Calu3 (cell line): ENCODE measurements at regions not wholly inside any gene's neighbourhood (a gene's known extent, or its start where the extent isn't known, plus 50 kb on each side); places are given as distances from the start of the nearest gene placed in this dataset.

Experiments
- BruUV-seq: library from RNA; stranded (reverse); fragments of 400-500 nt; replicated peaks from 2 replicates; lab custom pipeline; 2021; lab: Mats Ljungman, UMichigan
- CTCF ChIA-PET: fragments of 300-600 bp; sonication (Branson Sonifier 250); formaldehyde crosslinking; loops from one replicate; lab custom pipeline; 2022; ENCODE audit warnings: antibody characterized with exemption; lab: Charles Lee
- DNase-seq: peaks from one replicate; pipeline ENCODE4 v3.0.0; 2022
- H3K27ac Mint-ChIP-seq: one replicate; pipeline ENCODE4 v1.8.0; 2022; ENCODE audit warnings: mixed read lengths; ENCODE audit not compliant: unreplicated experiment
- H3K27me3 Mint-ChIP-seq: one replicate; pipeline ENCODE4 v1.8.0; 2022; ENCODE audit warnings: mixed read lengths; ENCODE audit not compliant: unreplicated experiment
- H3K36me3 Mint-ChIP-seq: one replicate; pipeline ENCODE4 v1.8.0; 2022; ENCODE audit warnings: mild to moderate bottlenecking, moderate library complexity, mixed read lengths; ENCODE audit not compliant: insufficient read depth, unreplicated experiment
- H3K4me1 Mint-ChIP-seq: one replicate; pipeline ENCODE4 v1.8.0; 2022; ENCODE audit warnings: mild to moderate bottlenecking, low read depth, mixed read lengths; ENCODE audit not compliant: unreplicated experiment
- H3K4me3 Mint-ChIP-seq: one replicate; pipeline ENCODE4 v1.8.0; 2022; ENCODE audit warnings: mild to moderate bottlenecking, low read depth, moderate library complexity, mixed read lengths; ENCODE audit not compliant: unreplicated experiment
- H3K9me3 Mint-ChIP-seq: one replicate; pipeline ENCODE4 v1.8.0; 2022; ENCODE audit warnings: low read depth, mixed read lengths; ENCODE audit not compliant: unreplicated experiment
- intact Hi-C: fragments of 100-400 bp; cut with micrococcal nuclease; formaldehyde crosslinking; loops from one replicate; pipeline ENCODE4 v1.10.0; 2022; ENCODE audit not compliant: unreplicated experiment
- TF ChIP-seq, protein P1 (sequence below): fragments of 200-600 bp; IDR thresholded peaks from one replicate; pipeline ENCODE4 v1.8.0; 2022; ENCODE audit warnings: antibody characterized with exemption; ENCODE audit not compliant: unreplicated experiment

DNA sequence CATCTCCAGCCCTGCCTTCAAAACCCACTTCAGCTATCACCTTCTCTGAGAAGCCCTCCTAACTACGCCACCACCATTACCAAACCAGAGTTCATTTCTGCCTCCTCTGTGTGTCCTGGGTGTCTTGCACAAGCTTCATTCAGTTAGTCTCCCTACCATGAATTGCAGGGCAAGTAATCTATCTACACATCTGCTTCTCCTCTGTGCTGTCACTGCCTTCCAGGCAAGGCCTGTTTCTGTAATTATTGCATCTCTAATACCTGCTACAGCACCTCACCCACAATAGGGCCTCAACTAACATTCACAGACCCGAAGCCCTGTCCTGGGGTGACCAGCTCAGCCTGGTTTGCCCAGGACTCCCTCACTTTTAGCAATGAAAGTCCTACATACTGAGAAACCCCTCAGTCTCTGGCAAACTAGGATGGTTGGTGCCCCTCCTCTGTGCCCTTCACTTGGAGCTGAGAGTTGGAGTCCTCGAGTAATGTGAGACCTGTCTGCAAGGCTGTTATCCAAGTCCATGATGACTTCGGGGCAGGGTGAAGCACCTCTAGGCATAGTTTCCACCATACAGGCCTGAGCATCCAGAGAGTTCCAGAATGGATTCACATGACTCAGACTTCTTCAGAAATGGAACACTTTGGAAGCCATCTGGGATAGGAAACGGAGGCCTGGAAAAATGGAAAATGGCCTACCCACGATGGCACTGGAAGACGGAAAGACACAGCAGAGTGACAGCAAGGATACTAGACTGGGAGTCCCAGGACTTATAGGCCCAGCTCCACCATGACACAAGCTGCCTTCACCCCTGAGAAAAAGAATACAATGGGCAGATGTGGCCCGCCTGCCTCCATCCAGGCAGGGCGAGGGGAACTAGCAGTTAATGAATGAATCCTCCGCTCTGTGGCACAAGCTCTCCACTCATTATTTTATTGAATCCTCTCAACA lies 269.3 kb downstream of the BUD13 start:
- Mint-ChIP-seq H3K27me3 (peaks cover 88% of the 10 kb centered on the region), H3K27ac (no peak overlapping the region), H3K36me3 (no peaks in the 10 kb centered on the region), H3K4me3 (no peak overlapping the region), H3K4me1 (no peaks in the 10 kb centered on the region), H3K9me3 (no peaks in the 10 kb centered on the region)
- CTCF ChIA-PET, result no interaction called here
- TF ChIP-seq, protein P1, sequence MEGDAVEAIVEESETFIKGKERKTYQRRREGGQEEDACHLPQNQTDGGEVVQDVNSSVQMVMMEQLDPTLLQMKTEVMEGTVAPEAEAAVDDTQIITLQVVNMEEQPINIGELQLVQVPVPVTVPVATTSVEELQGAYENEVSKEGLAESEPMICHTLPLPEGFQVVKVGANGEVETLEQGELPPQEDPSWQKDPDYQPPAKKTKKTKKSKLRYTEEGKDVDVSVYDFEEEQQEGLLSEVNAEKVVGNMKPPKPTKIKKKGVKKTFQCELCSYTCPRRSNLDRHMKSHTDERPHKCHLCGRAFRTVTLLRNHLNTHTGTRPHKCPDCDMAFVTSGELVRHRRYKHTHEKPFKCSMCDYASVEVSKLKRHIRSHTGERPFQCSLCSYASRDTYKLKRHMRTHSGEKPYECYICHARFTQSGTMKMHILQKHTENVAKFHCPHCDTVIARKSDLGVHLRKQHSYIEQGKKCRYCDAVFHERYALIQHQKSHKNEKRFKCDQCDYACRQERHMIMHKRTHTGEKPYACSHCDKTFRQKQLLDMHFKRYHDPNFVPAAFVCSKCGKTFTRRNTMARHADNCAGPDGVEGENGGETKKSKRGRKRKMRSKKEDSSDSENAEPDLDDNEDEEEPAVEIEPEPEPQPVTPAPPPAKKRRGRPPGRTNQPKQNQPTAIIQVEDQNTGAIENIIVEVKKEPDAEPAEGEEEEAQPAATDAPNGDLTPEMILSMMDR, result no peak
- DNase-seq, result no peak
- intact Hi-C loops, result no loop called here
- no TSS peak for BruUV-seq

DNA sequence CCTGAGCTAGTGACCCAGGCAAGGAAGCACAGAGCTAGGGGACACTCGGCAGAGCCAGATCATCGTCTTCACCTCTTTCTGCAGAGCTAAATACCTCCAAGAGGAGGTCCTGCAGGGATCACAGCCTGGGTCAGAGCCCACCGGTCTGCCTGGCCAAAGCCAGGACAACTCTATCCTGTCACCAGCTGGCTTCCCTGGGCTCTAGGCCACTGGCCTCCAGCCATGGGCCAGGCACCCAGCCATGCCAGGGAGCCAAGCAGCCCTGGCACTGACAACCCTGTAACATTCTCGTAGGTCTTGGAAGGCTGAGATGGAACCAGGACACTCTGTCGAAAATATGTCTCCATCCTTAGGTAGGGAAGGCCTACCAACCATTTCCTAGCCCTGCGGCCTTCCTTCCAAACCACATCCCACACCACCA lies 270.1 kb downstream of the BUD13 start:
- Mint-ChIP-seq H3K4me1 (no peaks in the 10 kb centered on the region), H3K4me3 (no peak overlapping the region), H3K36me3 (no peaks in the 10 kb centered on the region), H3K27ac (no peak overlapping the region), H3K9me3 (no peaks in the 10 kb centered on the region), H3K27me3 (peaks cover 80% of the 10 kb centered on the region)
- no peak for DNase-seq
- TF ChIP-seq, protein P1, result no peak
- CTCF ChIA-PET, result no interaction called here
- intact Hi-C loops, result no loop called here
- BruUV-seq, result no TSS peak

DNA sequence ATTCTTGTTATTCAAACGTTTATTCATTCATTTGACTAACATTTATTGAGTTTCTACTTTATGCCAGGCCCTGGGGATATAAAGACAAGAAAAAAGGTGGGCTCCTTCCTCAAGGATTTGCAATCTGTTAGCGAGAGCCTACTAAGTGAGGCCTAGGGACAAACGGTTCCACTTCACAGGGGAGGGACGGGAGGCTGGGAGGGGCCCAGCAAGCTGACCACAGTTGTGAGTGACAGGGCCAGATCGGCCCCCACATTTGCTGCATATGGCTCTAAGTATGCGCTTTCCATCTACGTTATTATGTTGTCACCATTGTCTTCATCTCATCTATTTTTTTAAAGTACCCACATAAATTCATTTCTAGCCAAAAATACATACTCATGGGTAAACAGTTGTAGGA lies 271.1 kb downstream of the BUD13 start:
- TF ChIP-seq, protein P1, result no peak
- CTCF ChIA-PET, result no interaction called here
- DNase-seq, result no peak
- H3K4me1 Mint-ChIP-seq, result no peaks in the 10 kb centered on the region
- H3K27ac Mint-ChIP-seq, result no peak overlapping the region
- no peaks in the 10 kb centered on the region for H3K36me3 Mint-ChIP-seq
- no TSS peak for BruUV-seq
- H3K4me3 Mint-ChIP-seq, result no peak overlapping the region
- H3K27me3 Mint-ChIP-seq, result peaks cover 79% of the 10 kb centered on the region
- intact Hi-C loops, result no loop called here
- H3K9me3 Mint-ChIP-seq, result no peaks in the 10 kb centered on the region

DNA sequence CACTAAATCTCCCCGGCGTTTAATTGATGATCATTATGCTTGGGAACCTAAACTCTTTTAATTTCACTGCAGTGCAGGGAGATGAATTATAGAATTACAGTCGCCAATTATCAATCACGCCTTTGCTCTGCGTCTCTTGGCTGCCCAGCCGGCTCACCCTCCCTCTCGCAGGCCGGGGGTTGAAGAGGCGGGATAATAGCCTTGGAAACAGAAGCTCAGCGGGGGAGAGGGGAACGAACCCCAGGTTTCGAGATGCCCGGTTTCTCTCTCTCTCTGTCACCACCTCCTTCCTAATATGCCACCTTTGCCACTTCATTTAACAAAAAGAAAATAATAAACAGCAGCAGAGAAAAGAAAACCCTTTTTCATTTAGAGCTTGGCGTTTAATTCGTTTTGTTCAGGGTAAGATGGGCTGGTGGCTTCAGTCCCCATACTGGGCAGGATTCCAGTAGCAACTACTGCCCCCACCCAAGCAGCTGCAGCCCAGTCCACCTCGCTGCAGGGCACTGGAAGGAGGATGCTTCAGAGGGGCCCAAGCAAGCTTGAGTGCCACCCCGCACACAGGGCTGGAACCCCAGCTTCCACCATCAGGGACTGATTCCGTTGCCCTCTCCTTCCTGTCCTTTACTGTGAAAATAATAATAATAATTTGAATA lies 271.7 kb downstream of the BUD13 start:
- Mint-ChIP-seq H3K9me3 (no peaks in the 10 kb centered on the region), H3K27ac (no peak overlapping the region), H3K27me3 (peaks cover 73% of the 10 kb centered on the region), H3K4me3 (no peak overlapping the region), H3K4me1 (no peaks in the 10 kb centered on the region), H3K36me3 (no peaks in the 10 kb centered on the region)
- CTCF ChIA-PET, result no interaction called here
- TF ChIP-seq, protein P1, result no peak
- BruUV-seq, result no TSS peak
- intact Hi-C loops, result no loop called here
- DNase-seq, result no peak
